H1 (cell line): ENCODE measurements at regions not wholly inside any gene's neighbourhood (a gene's known extent, or its start where the extent isn't known, plus 50 kb on each side); places are given as distances from the start of the nearest gene placed in this dataset.
"Not testable (repeated sequence)": the region's sequence is repeated elsewhere in the genome, so short reads cannot be mapped to it uniquely, and the experiment has no call there.

ENCODE experiments used
- CTCF ChIA-PET: fragments of 300-600 bp; sonication (Branson Sonifier 250); formaldehyde crosslinking; loops from one replicate; lab custom pipeline; 2021; ENCODE audit not compliant: partially characterized antibody; lab: Charles Lee
- POLR2A ChIA-PET: fragments of 300-600 bp; sonication (Branson Sonifier 250); formaldehyde crosslinking; loops from one replicate; lab custom pipeline; 2021; ENCODE audit warnings: inconsistent platforms; ENCODE audit not compliant: partially characterized antibody; lab: Charles Lee
- DNase-seq, 2 experiments: peaks; one replicate each; pipeline versions ENCODE4 v3.0.0 to v3.0.0-alpha.2; 2010 to 2022; ENCODE audit warnings: low spot score in 2 of 2, low read depth in 1 of 2, mixed read lengths in 1 of 2
- FAIRE-seq: peaks from 2 replicates; lab custom pipeline; 2011; peaks lifted over from hg19 to GRCh38; lab: Jason Lieb, UNC
- H2AFZ ChIP-seq: 2 replicates; pipeline ENCODE4 v1.8.1; 2012; ENCODE audit warnings: low read length, inconsistent platforms
- H2AK5ac ChIP-seq: 2 replicates; pipeline ENCODE4 v1.6.1; 2013; ENCODE audit warnings: low read depth, low read length
- H2BK120ac ChIP-seq: replicated peaks from 2 replicates; pipeline ENCODE3; 2013; ENCODE audit warnings: low read depth, low read length, inconsistent platforms
- H2BK12ac ChIP-seq: 2 replicates; pipeline ENCODE4 v1.6.1; 2013; ENCODE audit warnings: low read depth, low read length
- H2BK15ac ChIP-seq: 2 replicates; pipeline ENCODE4 v1.6.1; 2013; ENCODE audit warnings: low read length
- H2BK20ac ChIP-seq: 2 replicates; pipeline ENCODE4 v1.6.1; 2013; ENCODE audit warnings: low read length
- H2BK5ac ChIP-seq: 2 replicates; pipeline ENCODE4 v1.6.1; 2013; ENCODE audit warnings: low read depth, low read length
- H3K14ac ChIP-seq: 2 replicates; pipeline ENCODE4 v1.6.1; 2013; ENCODE audit warnings: inconsistent platforms; ENCODE audit not compliant: insufficient read length
- H3K18ac ChIP-seq: 2 replicates; pipeline ENCODE4 v1.6.1; 2013; ENCODE audit warnings: low read length; ENCODE audit errors: extremely low read depth
- H3K23ac ChIP-seq: 2 replicates; pipeline ENCODE4 v1.6.1; 2013; ENCODE audit warnings: inconsistent platforms; ENCODE audit not compliant: insufficient read length
- H3K23me2 ChIP-seq: 2 replicates; pipeline ENCODE4 v1.6.1; 2013; ENCODE audit warnings: low read depth, low read length
- H3K27ac ChIP-seq: 2 replicates; pipeline ENCODE4 v1.6.1; 2011; ENCODE audit warnings: low read depth, low read length, inconsistent platforms
- H3K27me3 ChIP-seq, 4 experiments: replicated peaks in 1 of 4; 1 replicate in 1 of 4; 2 replicates in 3 of 4; pipeline versions ENCODE4 v1.6.1 to v1.8.1; 2011 to 2013; ENCODE audit warnings: low read length in 3 of 4, mild to moderate bottlenecking in 3 of 4, inconsistent platforms in 2 of 4, mixed read lengths in 2 of 4, moderate library complexity in 1 of 4; ENCODE audit not compliant: control insufficient read depth in 3 of 4, insufficient read depth in 3 of 4; ENCODE audit errors: extremely low read depth in 1 of 4
- H3K36me3 ChIP-seq, 4 experiments: 2 replicates each; pipeline versions ENCODE4 v1.6.1 to v1.8.1; 2011 to 2013; ENCODE audit warnings: mild to moderate bottlenecking in 4 of 4, low read length in 3 of 4, moderate library complexity in 2 of 4, control low read depth in 1 of 4, inconsistent platforms in 1 of 4; ENCODE audit not compliant: insufficient read depth in 4 of 4, control insufficient read depth in 2 of 4
- H3K4ac ChIP-seq: replicated peaks from 2 replicates; pipeline ENCODE3; 2013; ENCODE audit warnings: low read length, low read depth, mixed read lengths, inconsistent platforms; ENCODE audit not compliant: insufficient read length
- H3K4me1 ChIP-seq, 4 experiments: replicated peaks in 1 of 4; 1 replicate in 1 of 4; 2 replicates in 3 of 4; pipeline versions ENCODE4 v1.6.1 to v1.8.1; 2011 to 2013; ENCODE audit warnings: low read length in 3 of 4, inconsistent platforms in 2 of 4, mixed read lengths in 1 of 4; ENCODE audit not compliant: insufficient read depth in 4 of 4, control insufficient read depth in 3 of 4
- H3K4me2 ChIP-seq, 2 experiments: 2 replicates each; pipeline versions ENCODE4 v1.6.1 to v1.8.1; 2011 to 2013; ENCODE audit warnings: low read depth in 2 of 2, low read length in 2 of 2, control low read depth in 1 of 2, inconsistent platforms in 1 of 2, mild to moderate bottlenecking in 1 of 2; ENCODE audit not compliant: insufficient read depth in 1 of 2
- H3K4me3 ChIP-seq, 4 experiments: fragments of 200-600, 300-600 bp in 1 of 4; sonication (generic), shearing (Covaris generic), sonication (Bioruptor Twin) in 1 of 4; 2 replicates each; pipeline versions ENCODE4 v1.5.1 to v1.8.1; 2011 to 2016; ENCODE audit warnings: low read length in 4 of 4, low read depth in 3 of 4, control low read depth in 2 of 4, inconsistent platforms in 2 of 4, mild to moderate bottlenecking in 2 of 4, mixed read lengths in 1 of 4, moderate library complexity in 1 of 4; ENCODE audit not compliant: insufficient read depth in 2 of 4; ENCODE audit errors: extremely low read depth in 1 of 4
- H3K56ac ChIP-seq: replicated peaks from 2 replicates; pipeline ENCODE3; 2013; ENCODE audit warnings: low read depth, mild to moderate bottlenecking, mixed read lengths, low read length, inconsistent platforms; ENCODE audit not compliant: insufficient read length
- H3K79me1 ChIP-seq: 2 replicates; pipeline ENCODE4 v1.6.1; 2013; ENCODE audit warnings: low read depth, low read length, control low read depth
- H3K79me2 ChIP-seq, 2 experiments: 2 replicates each; pipeline versions ENCODE4 v1.6.1 to v1.8.1; 2012 to 2013; ENCODE audit warnings: low read length in 2 of 2, mild to moderate bottlenecking in 2 of 2, inconsistent platforms in 1 of 2; ENCODE audit not compliant: insufficient read depth in 2 of 2, control insufficient read depth in 1 of 2
- H3K9ac ChIP-seq, 4 experiments: replicated peaks in 1 of 4; 1 replicate in 1 of 4; 2 replicates in 3 of 4; pipeline versions ENCODE4 v1.6.1 to v1.8.1; 2011 to 2013; ENCODE audit warnings: low read depth in 3 of 4, low read length in 3 of 4, control low read depth in 2 of 4, mild to moderate bottlenecking in 2 of 4, moderate library complexity in 2 of 4, inconsistent platforms in 1 of 4; ENCODE audit errors: extremely low read depth in 1 of 4
- H3K9me3 ChIP-seq, 2 experiments: 2 replicates each; pipeline versions ENCODE4 v1.6.1 to v1.8.1; 2012 to 2013; ENCODE audit warnings: mild to moderate bottlenecking in 2 of 2, moderate library complexity in 2 of 2, control low read depth in 1 of 2, inconsistent platforms in 1 of 2, low read depth in 1 of 2, low read length in 1 of 2, mixed read lengths in 1 of 2; ENCODE audit not compliant: insufficient read depth in 2 of 2
- H4K20me1 ChIP-seq, 2 experiments: replicated peaks in 1 of 2; 2 replicates each; pipeline versions ENCODE3 to v1.8.1; 2011 to 2013; ENCODE audit warnings: inconsistent platforms in 2 of 2, low read length in 2 of 2, mild to moderate bottlenecking in 1 of 2; ENCODE audit not compliant: insufficient read depth in 2 of 2, control insufficient read depth in 1 of 2
- H4K5ac ChIP-seq: 2 replicates; pipeline ENCODE4 v1.6.1; 2013; ENCODE audit warnings: low read length, low read depth, mixed read lengths, inconsistent platforms; ENCODE audit not compliant: insufficient read length
- H4K8ac ChIP-seq: 2 replicates; pipeline ENCODE4 v1.8.0; 2013; ENCODE audit warnings: mild to moderate bottlenecking, moderate library complexity, low read length, inconsistent platforms; ENCODE audit not compliant: insufficient read depth; ENCODE audit errors: extremely low read depth
- H4K91ac ChIP-seq: replicated peaks from 2 replicates; pipeline ENCODE3; 2013; ENCODE audit warnings: low read length, mixed read lengths, inconsistent platforms; ENCODE audit not compliant: insufficient read length
- WGBS, 2 experiments: shearing (Covaris generic) in 1 of 2; methylation state at CpG; one replicate each; pipeline versions ENCODE4 v1.1.6 to v1.1.7; 2013 to 2015; ENCODE audit warnings: low lambda C conversion rate in 2 of 2, mixed read lengths in 2 of 2, inconsistent platforms in 1 of 2, low coverage in 1 of 2, missing lambda C conversion rate in 1 of 2; ENCODE audit not compliant: insufficient replicate concordance in 2 of 2, insufficient coverage in 1 of 2, insufficient read length in 1 of 2; ENCODE audit errors: extremely low coverage in 1 of 2, missing lambda C conversion rate in 1 of 2; 5-methylcytosine and 5-hydroxymethylcytosine counted together

GRCh38 chr7:153412114-153412823, 639.9 kb upstream of the DPP6 start:
- H3K14ac ChIP-seq, H3K27me3 ChIP-seq, FAIRE-seq, DNase-seq, H3K27ac ChIP-seq, H3K23ac ChIP-seq, H2BK120ac ChIP-seq, H2AK5ac ChIP-seq, H2BK20ac ChIP-seq, H3K56ac ChIP-seq, H2AFZ ChIP-seq, H3K79me2 ChIP-seq, H4K20me1 ChIP-seq, H2BK5ac ChIP-seq, H4K8ac ChIP-seq, H2BK12ac ChIP-seq, H3K79me1 ChIP-seq, H3K4ac ChIP-seq, H4K5ac ChIP-seq, CTCF ChIA-PET, H3K9ac ChIP-seq, H4K91ac ChIP-seq, H3K23me2 ChIP-seq, POLR2A ChIA-PET, H3K4me1 ChIP-seq, H3K36me3 ChIP-seq, H3K4me3 ChIP-seq, H2BK15ac ChIP-seq, H3K4me2 ChIP-seq, H3K18ac ChIP-seq: not testable (repeated sequence)
- H3K9me3 ChIP-seq, result peaks cover 11 to 22% of the 10 kb centered on the region in 2 experiments; a peak in 3 of 4 replicates
- 92% methylated on average over 26 of the region's 26 CpGs; no CpG with 5 or more reads in 1 of the 2 experiments for WGBS, 2 experiments

GRCh38 chr7:153412824-153413198, 639.4 kb upstream of the DPP6 start:
- DNase-seq, H3K23ac ChIP-seq, H2BK5ac ChIP-seq, CTCF ChIA-PET, H4K8ac ChIP-seq, H3K18ac ChIP-seq, H4K91ac ChIP-seq, H3K79me2 ChIP-seq, H3K4me1 ChIP-seq, H2AK5ac ChIP-seq, H2BK20ac ChIP-seq, H3K36me3 ChIP-seq, H3K56ac ChIP-seq, H3K4ac ChIP-seq, H3K4me3 ChIP-seq, H2BK120ac ChIP-seq, H3K79me1 ChIP-seq, H2BK15ac ChIP-seq, H3K9ac ChIP-seq, H3K4me2 ChIP-seq, H2BK12ac ChIP-seq, POLR2A ChIA-PET, H3K14ac ChIP-seq, H3K27ac ChIP-seq, H2AFZ ChIP-seq, H3K23me2 ChIP-seq, H3K27me3 ChIP-seq, FAIRE-seq, H4K5ac ChIP-seq, H4K20me1 ChIP-seq: not testable (repeated sequence)
- WGBS, 2 experiments, result 93% methylated on average over 16 of the region's 16 CpGs; no CpG with 5 or more reads in 1 of the 2 experiments
- peaks cover 11 to 22% of the 10 kb centered on the region in 2 experiments; a peak in 3 of 4 replicates for H3K9me3 ChIP-seq
